D721Med (cell line): ENCODE measurements at regions not wholly inside any gene's neighbourhood (a gene's known extent, or its start where the extent isn't known, plus 50 kb on each side); places are given as distances from the start of the nearest gene placed in this dataset.

ENCODE experiments used
- DNase-seq: peaks from one replicate; pipeline ENCODE4 v3.0.0; 2011; ENCODE audit warnings: low spot score; ENCODE audit not compliant: insufficient read length
- FAIRE-seq: peaks from 2 replicates; lab custom pipeline; 2011; peaks lifted over from hg19 to GRCh38; lab: Jason Lieb, UNC
- CTCF ChIP-seq: IDR thresholded peaks from 2 replicates; pipeline ENCODE4 v1.5.1; 2012; ENCODE audit warnings: mild to moderate bottlenecking, control low read depth; ENCODE audit not compliant: insufficient read depth; ENCODE audit errors: missing control alignments

GRCh38 chr1:217273866-217274265, 357.0 kb downstream of the GPATCH2 start:
- FAIRE-seq, result no peak
- TF ChIP-seq CTCF, result no peak
- no peak for DNase-seq

- no peak for TF ChIP-seq CTCF
- DNase-seq (no peak), FAIRE-seq (no peak)
Measured at GRCh38 chr1:217272385-217272784, 358.5 kb downstream of the GPATCH2 start.

GRCh38 chr1:217270101-217270500, 360.8 kb downstream of the GPATCH2 start:
- DNase-seq (no peak), FAIRE-seq (no peak)
- TF ChIP-seq CTCF, result no peak

GRCh38 chr1:217268058-217268457, 362.8 kb downstream of the GPATCH2 start:
- FAIRE-seq, result no peak
- DNase-seq, result no peak
- TF ChIP-seq CTCF, result no peak

GRCh38 chr1:217261636-217262035, 369.3 kb downstream of the GPATCH2 start:
- no peak for DNase-seq
- no peak for FAIRE-seq
- TF ChIP-seq CTCF, result no peak

DNA sequence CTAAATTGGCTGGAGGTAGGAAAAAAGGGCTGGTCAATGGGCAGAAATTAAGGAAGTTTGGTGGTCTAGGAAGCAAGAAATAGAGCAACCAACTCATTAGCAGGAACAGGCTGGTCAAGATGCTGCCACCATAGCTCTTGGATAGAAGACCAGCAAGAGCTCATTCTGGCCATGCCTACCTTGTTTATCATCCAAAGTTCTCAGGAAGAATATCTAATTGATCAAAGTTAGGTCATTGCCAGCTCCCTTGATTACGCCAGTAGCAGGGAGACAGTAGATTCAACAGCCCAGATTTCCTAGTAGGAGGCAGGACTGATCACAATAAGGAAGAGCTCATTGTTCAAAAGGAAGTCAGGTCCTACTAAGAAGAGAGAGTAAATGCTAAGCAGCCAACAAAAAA, 370.2 kb downstream of the GPATCH2 start:
- no peak for DNase-seq
- no peak for FAIRE-seq
- no peak for TF ChIP-seq CTCF

- FAIRE-seq (peak; percentile 58), DNase-seq (no peak)
- TF ChIP-seq CTCF, result no peak
Measured at GRCh38 chr1:217253985-217254384, 376.9 kb downstream of the GPATCH2 start.
